ENCODE measurements at regions not wholly inside any gene's neighbourhood (a gene's known extent, or its start where the extent isn't known, plus 50 kb on each side); places are given as distances from the start of the nearest gene placed in this dataset.

DNA sequence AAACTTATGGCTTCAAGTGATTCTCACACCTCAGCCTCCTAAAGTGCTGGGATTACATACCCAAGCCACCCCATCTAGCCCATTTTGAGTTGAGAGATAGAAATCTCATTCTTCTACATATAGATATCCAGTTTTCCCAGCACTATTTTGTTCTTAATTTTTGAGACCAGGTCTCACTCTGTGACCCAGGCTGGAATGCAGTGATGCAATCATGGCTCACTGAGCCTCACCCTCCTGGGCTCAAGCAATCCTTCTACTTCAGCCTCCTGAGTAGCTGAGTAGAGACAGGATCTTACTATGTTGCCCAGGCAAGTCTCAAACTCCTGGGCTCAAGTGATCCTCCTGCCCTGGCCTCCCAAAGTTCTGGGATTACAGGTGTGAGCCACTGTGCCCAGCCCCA, 60.9 kb upstream of the CTNNA1 start:
- no peak for TF ChIP-seq POLR2A (IDR thresholded peaks at IDR 0.05)
- TF ChIP-seq, protein P1, sequence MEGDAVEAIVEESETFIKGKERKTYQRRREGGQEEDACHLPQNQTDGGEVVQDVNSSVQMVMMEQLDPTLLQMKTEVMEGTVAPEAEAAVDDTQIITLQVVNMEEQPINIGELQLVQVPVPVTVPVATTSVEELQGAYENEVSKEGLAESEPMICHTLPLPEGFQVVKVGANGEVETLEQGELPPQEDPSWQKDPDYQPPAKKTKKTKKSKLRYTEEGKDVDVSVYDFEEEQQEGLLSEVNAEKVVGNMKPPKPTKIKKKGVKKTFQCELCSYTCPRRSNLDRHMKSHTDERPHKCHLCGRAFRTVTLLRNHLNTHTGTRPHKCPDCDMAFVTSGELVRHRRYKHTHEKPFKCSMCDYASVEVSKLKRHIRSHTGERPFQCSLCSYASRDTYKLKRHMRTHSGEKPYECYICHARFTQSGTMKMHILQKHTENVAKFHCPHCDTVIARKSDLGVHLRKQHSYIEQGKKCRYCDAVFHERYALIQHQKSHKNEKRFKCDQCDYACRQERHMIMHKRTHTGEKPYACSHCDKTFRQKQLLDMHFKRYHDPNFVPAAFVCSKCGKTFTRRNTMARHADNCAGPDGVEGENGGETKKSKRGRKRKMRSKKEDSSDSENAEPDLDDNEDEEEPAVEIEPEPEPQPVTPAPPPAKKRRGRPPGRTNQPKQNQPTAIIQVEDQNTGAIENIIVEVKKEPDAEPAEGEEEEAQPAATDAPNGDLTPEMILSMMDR (IDR thresholded peaks at IDR 0.05), result no peak
